ENCODE measurements at regions not wholly inside any gene's neighbourhood (a gene's known extent, or its start where the extent isn't known, plus 50 kb on each side); places are given as distances from the start of the nearest gene placed in this dataset.

- TF ChIP-seq ZNF70 (CRISPR knock-in tag; IDR thresholded peaks at IDR 0.05) (no peak), TSHZ2 (CRISPR knock-in tag; IDR thresholded peaks at IDR 0.05) (no peak)
- no peak for ATAC-seq
These were observed 456.3 kb upstream of the WWC1 start for GRCh38 chr5:167835146-167835545.

DNA sequence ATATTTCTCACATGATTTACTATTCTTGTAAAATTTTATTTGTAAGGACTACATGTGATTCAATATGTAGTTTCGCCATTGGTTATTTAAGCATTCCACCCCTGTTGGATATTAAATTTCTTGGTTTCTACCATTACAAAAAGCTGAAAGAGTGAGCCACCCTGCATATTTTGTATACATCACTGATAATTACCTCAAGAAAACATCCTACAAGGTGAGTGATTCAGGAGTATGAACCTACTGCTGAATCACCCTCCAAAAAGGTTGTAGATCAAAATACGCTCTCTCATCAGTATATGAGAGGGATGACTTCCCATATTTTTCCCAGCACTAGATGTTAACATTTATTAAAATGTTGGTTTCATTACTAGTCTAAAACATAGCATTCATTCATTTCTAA, 454.3 kb upstream of the WWC1 start:
- ATAC-seq = no peak
- TF ChIP-seq, protein P1, sequence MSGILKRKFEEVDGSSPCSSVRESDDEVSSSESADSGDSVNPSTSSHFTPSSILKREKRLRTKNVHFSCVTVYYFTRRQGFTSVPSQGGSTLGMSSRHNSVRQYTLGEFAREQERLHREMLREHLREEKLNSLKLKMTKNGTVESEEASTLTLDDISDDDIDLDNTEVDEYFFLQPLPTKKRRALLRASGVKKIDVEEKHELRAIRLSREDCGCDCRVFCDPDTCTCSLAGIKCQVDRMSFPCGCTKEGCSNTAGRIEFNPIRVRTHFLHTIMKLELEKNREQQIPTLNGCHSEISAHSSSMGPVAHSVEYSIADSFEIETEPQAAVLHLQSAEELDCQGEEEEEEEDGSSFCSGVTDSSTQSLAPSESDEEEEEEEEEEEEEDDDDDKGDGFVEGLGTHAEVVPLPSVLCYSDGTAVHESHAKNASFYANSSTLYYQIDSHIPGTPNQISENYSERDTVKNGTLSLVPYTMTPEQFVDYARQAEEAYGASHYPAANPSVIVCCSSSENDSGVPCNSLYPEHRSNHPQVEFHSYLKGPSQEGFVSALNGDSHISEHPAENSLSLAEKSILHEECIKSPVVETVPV (CRISPR knock-in tag; IDR thresholded peaks at IDR 0.05) = no peak
- TF ChIP-seq PPARA (CRISPR knock-in tag; IDR thresholded peaks at IDR 0.05; ENCODE audit: borderline replicate concordance) = no peak
- no peak for TF ChIP-seq TCF4 (CRISPR knock-in tag; IDR thresholded peaks at IDR 0.05; ENCODE audit: borderline replicate concordance)
- TF ChIP-seq, protein P2, sequence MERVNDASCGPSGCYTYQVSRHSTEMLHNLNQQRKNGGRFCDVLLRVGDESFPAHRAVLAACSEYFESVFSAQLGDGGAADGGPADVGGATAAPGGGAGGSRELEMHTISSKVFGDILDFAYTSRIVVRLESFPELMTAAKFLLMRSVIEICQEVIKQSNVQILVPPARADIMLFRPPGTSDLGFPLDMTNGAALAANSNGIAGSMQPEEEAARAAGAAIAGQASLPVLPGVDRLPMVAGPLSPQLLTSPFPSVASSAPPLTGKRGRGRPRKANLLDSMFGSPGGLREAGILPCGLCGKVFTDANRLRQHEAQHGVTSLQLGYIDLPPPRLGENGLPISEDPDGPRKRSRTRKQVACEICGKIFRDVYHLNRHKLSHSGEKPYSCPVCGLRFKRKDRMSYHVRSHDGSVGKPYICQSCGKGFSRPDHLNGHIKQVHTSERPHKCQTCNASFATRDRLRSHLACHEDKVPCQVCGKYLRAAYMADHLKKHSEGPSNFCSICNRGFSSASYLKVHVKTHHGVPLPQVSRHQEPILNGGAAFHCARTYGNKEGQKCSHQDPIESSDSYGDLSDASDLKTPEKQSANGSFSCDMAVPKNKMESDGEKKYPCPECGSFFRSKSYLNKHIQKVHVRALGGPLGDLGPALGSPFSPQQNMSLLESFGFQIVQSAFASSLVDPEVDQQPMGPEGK (CRISPR knock-in tag; IDR thresholded peaks at IDR 0.05; ENCODE audit: borderline replicate concordance) = no peak
- no peak for TF ChIP-seq TOX (CRISPR knock-in tag; IDR thresholded peaks at IDR 0.05; ENCODE audit: borderline replicate concordance)
- no peak for TF ChIP-seq ZNF565 (CRISPR knock-in tag; conservative IDR thresholded peaks at IDR 0.05; ENCODE audit: low read depth)
- no peak for TF ChIP-seq CSDC2 (CRISPR knock-in tag; IDR thresholded peaks at IDR 0.05)
- TF ChIP-seq ZFP30 (CRISPR knock-in tag; IDR thresholded peaks at IDR 0.05) = no peak
- TF ChIP-seq ZFP3 (CRISPR knock-in tag; IDR thresholded peaks at IDR 0.05) = no peak
- no peak for TF ChIP-seq ISL1 (CRISPR knock-in tag; IDR thresholded peaks at IDR 0.05)
- no peak for TF ChIP-seq SNAI2 (CRISPR knock-in tag; IDR thresholded peaks at IDR 0.05)

GRCh38 chr5:167839065-167839464, 452.4 kb upstream of the WWC1 start:
- no peak for ATAC-seq

More at GRCh38 chr5:167839065-167839464, 452.4 kb upstream of the WWC1 start:
- TF ChIP-seq ESRRG (CRISPR knock-in tag; IDR thresholded peaks at IDR 0.05) (no peak), GLIS3 (CRISPR knock-in tag; IDR thresholded peaks at IDR 0.05) (no peak), SNAI2 (CRISPR knock-in tag; IDR thresholded peaks at IDR 0.05) (no peak), ZNF70 (CRISPR knock-in tag; IDR thresholded peaks at IDR 0.05) (no peak), OSR1 (CRISPR knock-in tag; IDR thresholded peaks at IDR 0.05) (no peak), POU6F1 (CRISPR knock-in tag; IDR thresholded peaks at IDR 0.05; ENCODE audit: borderline replicate concordance, low read depth) (no peak), ZFP3 (CRISPR knock-in tag; IDR thresholded peaks at IDR 0.05) (no peak), ARNTL (CRISPR knock-in tag; IDR thresholded peaks at IDR 0.05; ENCODE audit: borderline replicate concordance, low read depth) (no peak), CSDC2 (CRISPR knock-in tag; IDR thresholded peaks at IDR 0.05) (no peak), TSHZ2 (CRISPR knock-in tag; IDR thresholded peaks at IDR 0.05) (no peak), ZNF8 (CRISPR knock-in tag; IDR thresholded peaks at IDR 0.05) (no peak), RARB (CRISPR knock-in tag; IDR thresholded peaks at IDR 0.05) (no peak), TCF4 (CRISPR knock-in tag; IDR thresholded peaks at IDR 0.05; ENCODE audit: borderline replicate concordance) (no peak), TOX (CRISPR knock-in tag; IDR thresholded peaks at IDR 0.05; ENCODE audit: borderline replicate concordance) (no peak), ZNF565 (CRISPR knock-in tag; conservative IDR thresholded peaks at IDR 0.05; ENCODE audit: low read depth) (no peak), ZC3H10 (CRISPR knock-in tag; IDR thresholded peaks at IDR 0.05) (no peak), ZFP30 (CRISPR knock-in tag; IDR thresholded peaks at IDR 0.05) (no peak)
- TF ChIP-seq, protein P2 (CRISPR knock-in tag; IDR thresholded peaks at IDR 0.05; ENCODE audit: borderline replicate concordance) = no peak
- TF ChIP-seq, protein P1 (CRISPR knock-in tag; IDR thresholded peaks at IDR 0.05) = no peak

Data from SK-N-SH treated with all-trans-retinoic acid at 6 μM for 48 hours (cell line).